RWPE2 (cell line): ENCODE measurements at regions not wholly inside any gene's neighbourhood (a gene's known extent, or its start where the extent isn't known, plus 50 kb on each side); places are given as distances from the start of the nearest gene placed in this dataset.

Experiments used
- ATAC-seq: fragments of 200-7000 bp; cut with Tn5 transposase; 3 replicates; pipeline ENCODE4 v1.9.1; 2021; ENCODE audit warnings: low read depth
- DNase-seq: peaks from one replicate; pipeline ENCODE4 v3.0.0-alpha.2; 2020; ENCODE audit warnings: low spot score
- H3K27ac ChIP-seq: fragments of 450-650 bp; 2 replicates; pipeline ENCODE4 v1.5.1; 2017; ENCODE audit warnings: mild to moderate bottlenecking; ENCODE audit not compliant: poor library complexity, severe bottlenecking
- H3K27me3 ChIP-seq: fragments of 250-450 bp; sonication (Bioruptor Pico); 2 replicates; pipeline ENCODE4 v1.5.1; 2021; ENCODE audit warnings: mild to moderate bottlenecking, moderate library complexity; ENCODE audit not compliant: insufficient read depth, poor library complexity, severe bottlenecking
- H3K36me3 ChIP-seq: fragments of 250-450 bp; sonication (Bioruptor Pico); 2 replicates; pipeline ENCODE4 v1.5.1; 2020; ENCODE audit warnings: low read depth, mild to moderate bottlenecking, moderate library complexity
- H3K4me1 ChIP-seq: fragments of 250-450 bp; sonication (Bioruptor Pico); 2 replicates; pipeline ENCODE4 v1.5.1; 2021; ENCODE audit warnings: mild to moderate bottlenecking, moderate library complexity; ENCODE audit not compliant: insufficient read depth, poor library complexity, severe bottlenecking
- H3K4me3 ChIP-seq: fragments of 250-450 bp; sonication (Bioruptor Pico); 2 replicates; pipeline ENCODE4 v1.5.1; 2021; ENCODE audit warnings: mild to moderate bottlenecking, moderate library complexity; ENCODE audit not compliant: severe bottlenecking
- H3K9me3 ChIP-seq: fragments of 250-450 bp; sonication (Bioruptor Pico); 2 replicates; pipeline ENCODE4 v1.5.1; 2021; ENCODE audit warnings: mild to moderate bottlenecking, moderate library complexity; ENCODE audit not compliant: severe bottlenecking
- CTCF ChIP-seq: fragments of 450-650 bp; IDR thresholded peaks from one replicate; pipeline ENCODE4 v1.5.1; 2017; ENCODE audit warnings: mild to moderate bottlenecking, moderate library complexity; ENCODE audit not compliant: poor library complexity, severe bottlenecking

GRCh38 chr3:34534013-34534412 lies 735.6 kb downstream of the PDCD6IP start:
- DNase-seq (no peak), ATAC-seq (no peak)
- Histone ChIP-seq H3K27ac (no peak overlapping the region), H3K4me1 (no peaks in the 10 kb centered on the region), H3K36me3 (no peaks in the 10 kb centered on the region), H3K27me3 (no peaks in the 10 kb centered on the region), H3K4me3 (no peak overlapping the region), H3K9me3 (peaks cover 2% of the 10 kb centered on the region)
- no peak for TF ChIP-seq CTCF

GRCh38 chr3:34544136-34544535 lies 745.7 kb downstream of the PDCD6IP start:
- TF ChIP-seq CTCF = no peak
- Histone ChIP-seq H3K4me1 (no peaks in the 10 kb centered on the region), H3K4me3 (no peak overlapping the region), H3K9me3 (no peaks in the 10 kb centered on the region), H3K36me3 (no peaks in the 10 kb centered on the region), H3K27me3 (no peaks in the 10 kb centered on the region), H3K27ac (no peak overlapping the region)
- ATAC-seq (no peak), DNase-seq (no peak)

- no peak overlapping the region for H3K27ac ChIP-seq
- H3K27me3 ChIP-seq = no peaks in the 10 kb centered on the region
- DNase-seq (no peak), ATAC-seq (no peak)
- no peak overlapping the region for H3K4me3 ChIP-seq
- TF ChIP-seq CTCF = no peak
- no peaks in the 10 kb centered on the region for H3K9me3 ChIP-seq
- no peaks in the 10 kb centered on the region for H3K36me3 ChIP-seq
- no peaks in the 10 kb centered on the region for H3K4me1 ChIP-seq
These were observed 749.0 kb downstream of the PDCD6IP start for GRCh38 chr3:34547297-34547920.

GRCh38 chr3:34567266-34567665 lies 768.8 kb downstream of the PDCD6IP start:
- no peak overlapping the region for H3K27ac ChIP-seq
- no peaks in the 10 kb centered on the region for H3K4me1 ChIP-seq
- H3K27me3 ChIP-seq = no peaks in the 10 kb centered on the region
- H3K36me3 ChIP-seq = no peaks in the 10 kb centered on the region
- H3K9me3 ChIP-seq = no peaks in the 10 kb centered on the region
- no peak for ATAC-seq
- no peak for DNase-seq
- no peak for TF ChIP-seq CTCF
- H3K4me3 ChIP-seq = no peak overlapping the region

- H3K27me3 ChIP-seq = no peaks in the 10 kb centered on the region
- no peak for DNase-seq
- H3K9me3 ChIP-seq = no peaks in the 10 kb centered on the region
- no peaks in the 10 kb centered on the region for H3K36me3 ChIP-seq
- H3K27ac ChIP-seq = no peak overlapping the region
- no peaks in the 10 kb centered on the region for H3K4me1 ChIP-seq
- no peak overlapping the region for H3K4me3 ChIP-seq
- ATAC-seq = no peak
- no peak for TF ChIP-seq CTCF
These were observed 770.3 kb downstream of the PDCD6IP start for GRCh38 chr3:34568766-34569165.
